H1 (cell line): ENCODE measurements at regions not wholly inside any gene's neighbourhood (a gene's known extent, or its start where the extent isn't known, plus 50 kb on each side); places are given as distances from the start of the nearest gene placed in this dataset.

Source experiments
- CTCF ChIA-PET: fragments of 300-600 bp; sonication (Branson Sonifier 250); formaldehyde crosslinking; loops from one replicate; lab custom pipeline; 2021; ENCODE audit not compliant: partially characterized antibody; lab: Charles Lee
- POLR2A ChIA-PET: fragments of 300-600 bp; sonication (Branson Sonifier 250); formaldehyde crosslinking; loops from one replicate; lab custom pipeline; 2021; ENCODE audit warnings: inconsistent platforms; ENCODE audit not compliant: partially characterized antibody; lab: Charles Lee
- DNase-seq, 2 experiments: peaks; one replicate each; pipeline versions ENCODE4 v3.0.0 to v3.0.0-alpha.2; 2010 to 2022; ENCODE audit warnings: low spot score in 2 of 2, low read depth in 1 of 2, mixed read lengths in 1 of 2
- FAIRE-seq: peaks from 2 replicates; lab custom pipeline; 2011; peaks lifted over from hg19 to GRCh38; lab: Jason Lieb, UNC
- H2AFZ ChIP-seq: 2 replicates; pipeline ENCODE4 v1.8.1; 2012; ENCODE audit warnings: low read length, inconsistent platforms
- H2AK5ac ChIP-seq: 2 replicates; pipeline ENCODE4 v1.6.1; 2013; ENCODE audit warnings: low read depth, low read length
- H2BK120ac ChIP-seq: replicated peaks from 2 replicates; pipeline ENCODE3; 2013; ENCODE audit warnings: low read depth, low read length, inconsistent platforms
- H2BK12ac ChIP-seq: 2 replicates; pipeline ENCODE4 v1.6.1; 2013; ENCODE audit warnings: low read depth, low read length
- H2BK15ac ChIP-seq: 2 replicates; pipeline ENCODE4 v1.6.1; 2013; ENCODE audit warnings: low read length
- H2BK20ac ChIP-seq: 2 replicates; pipeline ENCODE4 v1.6.1; 2013; ENCODE audit warnings: low read length
- H2BK5ac ChIP-seq: 2 replicates; pipeline ENCODE4 v1.6.1; 2013; ENCODE audit warnings: low read depth, low read length
- H3K14ac ChIP-seq: 2 replicates; pipeline ENCODE4 v1.6.1; 2013; ENCODE audit warnings: inconsistent platforms; ENCODE audit not compliant: insufficient read length
- H3K18ac ChIP-seq: 2 replicates; pipeline ENCODE4 v1.6.1; 2013; ENCODE audit warnings: low read length; ENCODE audit errors: extremely low read depth
- H3K23ac ChIP-seq: 2 replicates; pipeline ENCODE4 v1.6.1; 2013; ENCODE audit warnings: inconsistent platforms; ENCODE audit not compliant: insufficient read length
- H3K23me2 ChIP-seq: 2 replicates; pipeline ENCODE4 v1.6.1; 2013; ENCODE audit warnings: low read depth, low read length
- H3K27ac ChIP-seq: 2 replicates; pipeline ENCODE4 v1.6.1; 2011; ENCODE audit warnings: low read depth, low read length, inconsistent platforms
- H3K27me3 ChIP-seq, 4 experiments: replicated peaks in 1 of 4; 1 replicate in 1 of 4; 2 replicates in 3 of 4; pipeline versions ENCODE4 v1.6.1 to v1.8.1; 2011 to 2013; ENCODE audit warnings: low read length in 3 of 4, mild to moderate bottlenecking in 3 of 4, inconsistent platforms in 2 of 4, mixed read lengths in 2 of 4, moderate library complexity in 1 of 4; ENCODE audit not compliant: control insufficient read depth in 3 of 4, insufficient read depth in 3 of 4; ENCODE audit errors: extremely low read depth in 1 of 4
- H3K36me3 ChIP-seq, 4 experiments: 2 replicates each; pipeline versions ENCODE4 v1.6.1 to v1.8.1; 2011 to 2013; ENCODE audit warnings: mild to moderate bottlenecking in 4 of 4, low read length in 3 of 4, moderate library complexity in 2 of 4, control low read depth in 1 of 4, inconsistent platforms in 1 of 4; ENCODE audit not compliant: insufficient read depth in 4 of 4, control insufficient read depth in 2 of 4
- H3K4ac ChIP-seq: replicated peaks from 2 replicates; pipeline ENCODE3; 2013; ENCODE audit warnings: low read length, low read depth, mixed read lengths, inconsistent platforms; ENCODE audit not compliant: insufficient read length
- H3K4me1 ChIP-seq, 4 experiments: replicated peaks in 1 of 4; 1 replicate in 1 of 4; 2 replicates in 3 of 4; pipeline versions ENCODE4 v1.6.1 to v1.8.1; 2011 to 2013; ENCODE audit warnings: low read length in 3 of 4, inconsistent platforms in 2 of 4, mixed read lengths in 1 of 4; ENCODE audit not compliant: insufficient read depth in 4 of 4, control insufficient read depth in 3 of 4
- H3K4me2 ChIP-seq, 2 experiments: 2 replicates each; pipeline versions ENCODE4 v1.6.1 to v1.8.1; 2011 to 2013; ENCODE audit warnings: low read depth in 2 of 2, low read length in 2 of 2, control low read depth in 1 of 2, inconsistent platforms in 1 of 2, mild to moderate bottlenecking in 1 of 2; ENCODE audit not compliant: insufficient read depth in 1 of 2
- H3K4me3 ChIP-seq, 4 experiments: fragments of 200-600, 300-600 bp in 1 of 4; sonication (generic), shearing (Covaris generic), sonication (Bioruptor Twin) in 1 of 4; 2 replicates each; pipeline versions ENCODE4 v1.5.1 to v1.8.1; 2011 to 2016; ENCODE audit warnings: low read length in 4 of 4, low read depth in 3 of 4, control low read depth in 2 of 4, inconsistent platforms in 2 of 4, mild to moderate bottlenecking in 2 of 4, mixed read lengths in 1 of 4, moderate library complexity in 1 of 4; ENCODE audit not compliant: insufficient read depth in 2 of 4; ENCODE audit errors: extremely low read depth in 1 of 4
- H3K56ac ChIP-seq: replicated peaks from 2 replicates; pipeline ENCODE3; 2013; ENCODE audit warnings: low read depth, mild to moderate bottlenecking, mixed read lengths, low read length, inconsistent platforms; ENCODE audit not compliant: insufficient read length
- H3K79me1 ChIP-seq: 2 replicates; pipeline ENCODE4 v1.6.1; 2013; ENCODE audit warnings: low read depth, low read length, control low read depth
- H3K79me2 ChIP-seq, 2 experiments: 2 replicates each; pipeline versions ENCODE4 v1.6.1 to v1.8.1; 2012 to 2013; ENCODE audit warnings: low read length in 2 of 2, mild to moderate bottlenecking in 2 of 2, inconsistent platforms in 1 of 2; ENCODE audit not compliant: insufficient read depth in 2 of 2, control insufficient read depth in 1 of 2
- H3K9ac ChIP-seq, 4 experiments: replicated peaks in 1 of 4; 1 replicate in 1 of 4; 2 replicates in 3 of 4; pipeline versions ENCODE4 v1.6.1 to v1.8.1; 2011 to 2013; ENCODE audit warnings: low read depth in 3 of 4, low read length in 3 of 4, control low read depth in 2 of 4, mild to moderate bottlenecking in 2 of 4, moderate library complexity in 2 of 4, inconsistent platforms in 1 of 4; ENCODE audit errors: extremely low read depth in 1 of 4
- H3K9me3 ChIP-seq, 2 experiments: 2 replicates each; pipeline versions ENCODE4 v1.6.1 to v1.8.1; 2012 to 2013; ENCODE audit warnings: mild to moderate bottlenecking in 2 of 2, moderate library complexity in 2 of 2, control low read depth in 1 of 2, inconsistent platforms in 1 of 2, low read depth in 1 of 2, low read length in 1 of 2, mixed read lengths in 1 of 2; ENCODE audit not compliant: insufficient read depth in 2 of 2
- H4K20me1 ChIP-seq, 2 experiments: replicated peaks in 1 of 2; 2 replicates each; pipeline versions ENCODE3 to v1.8.1; 2011 to 2013; ENCODE audit warnings: inconsistent platforms in 2 of 2, low read length in 2 of 2, mild to moderate bottlenecking in 1 of 2; ENCODE audit not compliant: insufficient read depth in 2 of 2, control insufficient read depth in 1 of 2
- H4K5ac ChIP-seq: 2 replicates; pipeline ENCODE4 v1.6.1; 2013; ENCODE audit warnings: low read length, low read depth, mixed read lengths, inconsistent platforms; ENCODE audit not compliant: insufficient read length
- H4K8ac ChIP-seq: 2 replicates; pipeline ENCODE4 v1.8.0; 2013; ENCODE audit warnings: mild to moderate bottlenecking, moderate library complexity, low read length, inconsistent platforms; ENCODE audit not compliant: insufficient read depth; ENCODE audit errors: extremely low read depth
- H4K91ac ChIP-seq: replicated peaks from 2 replicates; pipeline ENCODE3; 2013; ENCODE audit warnings: low read length, mixed read lengths, inconsistent platforms; ENCODE audit not compliant: insufficient read length
- BACH1 ChIP-seq: IDR thresholded peaks from 2 replicates; pipeline ENCODE4 v1.6.1; 2012; ENCODE audit warnings: low read length, improper control_type of control experiment
- CBX5 ChIP-seq: fragments of 300-800, 300-1000 bp; sonication (generic); IDR thresholded peaks from 2 replicates; pipeline ENCODE4 v1.7.1; 2016; ENCODE audit warnings: antibody characterized with exemption, low read length, low read depth
- CTBP2 ChIP-seq: IDR thresholded peaks from 2 replicates; pipeline ENCODE4 v1.7.0; 2011; ENCODE audit warnings: borderline replicate concordance, mild to moderate bottlenecking, moderate library complexity, mixed read lengths, low read length; ENCODE audit not compliant: insufficient read depth, insufficient read length
- GTF2F1 ChIP-seq: IDR thresholded peaks from 2 replicates; pipeline ENCODE4 v1.6.1; 2012; ENCODE audit warnings: low read depth, low read length, improper control_type of control experiment, borderline replicate concordance
- JUND ChIP-seq: IDR thresholded peaks from 2 replicates; pipeline ENCODE4 v1.6.1; 2011; ENCODE audit warnings: mild to moderate bottlenecking, improper control_type of control experiment, low read length
- KDM5A ChIP-seq: fragments of 200-600 bp; IDR thresholded peaks from 2 replicates; pipeline ENCODE4 v1.7.1; 2012; ENCODE audit warnings: mild to moderate bottlenecking, low read length, inconsistent platforms, mixed read lengths
- POU5F1 ChIP-seq: IDR thresholded peaks from 2 replicates; pipeline ENCODE4 v1.6.1; 2011; ENCODE audit warnings: low read depth, mild to moderate bottlenecking, low read length, moderate library complexity
- RBBP5 ChIP-seq: IDR thresholded peaks from 2 replicates; pipeline ENCODE4 v1.7.1; 2012; ENCODE audit warnings: low read depth, mild to moderate bottlenecking, inconsistent platforms, low read length, moderate library complexity, borderline replicate concordance
- RNF2 ChIP-seq: fragments of 200-900, 300-1000 bp; sonication (generic); IDR thresholded peaks from 2 replicates; pipeline ENCODE4 v1.7.1; 2016; ENCODE audit warnings: borderline replicate concordance, low read depth, mild to moderate bottlenecking, antibody characterized with exemption, low read length; ENCODE audit not compliant: poor library complexity, severe bottlenecking; ENCODE audit errors: missing control alignments
- SIN3A ChIP-seq, 2 experiments: IDR thresholded peaks in 1 of 2; conservative IDR thresholded peaks in 1 of 2; 2 replicates each; pipeline ENCODE4 v1.6.1; 2011 to 2012; ENCODE audit warnings: low read length in 2 of 2, improper control_type of control experiment in 1 of 2, low read depth in 1 of 2, mild to moderate bottlenecking in 1 of 2
- SIRT6 ChIP-seq: IDR thresholded peaks from one replicate; pipeline ENCODE4 v1.7.1; 2012; ENCODE audit warnings: low read length, inconsistent platforms
- SIX5 ChIP-seq: IDR thresholded peaks from 2 replicates; pipeline ENCODE4 v1.6.1; 2011; ENCODE audit warnings: mild to moderate bottlenecking, low read depth, low read length
- SUZ12 ChIP-seq: fragments of 200-600 bp; sonication (generic); IDR thresholded peaks from 2 replicates; pipeline ENCODE4 v1.6.1; 2012; ENCODE audit warnings: mild to moderate bottlenecking, inconsistent platforms, low read length, moderate library complexity, mixed read lengths
- ZNF274 ChIP-seq: IDR thresholded peaks from 2 replicates; pipeline ENCODE4 v1.7.0; 2012; ENCODE audit warnings: low read length, borderline replicate concordance; ENCODE audit errors: extremely low read depth
- WGBS, 2 experiments: shearing (Covaris generic) in 1 of 2; methylation state at CpG; one replicate each; pipeline versions ENCODE4 v1.1.6 to v1.1.7; 2013 to 2015; ENCODE audit warnings: low lambda C conversion rate in 2 of 2, mixed read lengths in 2 of 2, inconsistent platforms in 1 of 2, low coverage in 1 of 2, missing lambda C conversion rate in 1 of 2; ENCODE audit not compliant: insufficient replicate concordance in 2 of 2, insufficient coverage in 1 of 2, insufficient read length in 1 of 2; ENCODE audit errors: extremely low coverage in 1 of 2, missing lambda C conversion rate in 1 of 2; 5-methylcytosine and 5-hydroxymethylcytosine counted together

- Histone ChIP-seq H3K4me1 (no peaks in the 10 kb centered on the region), H3K27ac (no peak overlapping the region), H3K79me2 (no peaks in the 10 kb centered on the region), H2BK15ac (no peak overlapping the region), H3K4me3 (no peak overlapping the region), H4K8ac (no peak overlapping the region), H2AK5ac (no peak overlapping the region), H2BK120ac (no peak overlapping the region), H3K79me1 (no peaks in the 10 kb centered on the region), H3K56ac (no peak overlapping the region), H4K5ac (no peak overlapping the region), H3K23ac (no peak overlapping the region), H4K20me1 (no peaks in the 10 kb centered on the region), H3K4me2 (no peak overlapping the region), H3K27me3 (no peaks in the 10 kb centered on the region), H4K91ac (no peak overlapping the region), H3K14ac (no peak overlapping the region), H3K18ac (no peak overlapping the region), H2BK12ac (no peak overlapping the region), H3K23me2 (no peaks in the 10 kb centered on the region), H2BK5ac (no peak overlapping the region), H3K4ac (no peak overlapping the region), H3K36me3 (no peaks in the 10 kb centered on the region), H2AFZ (no peak overlapping the region), H3K9me3 (no peaks in the 10 kb centered on the region), H3K9ac (no peak overlapping the region), H2BK20ac (no peak overlapping the region)
- POLR2A ChIA-PET, result no interaction called here
- FAIRE-seq (no peak), DNase-seq (no peak)
- 89% methylated on average over 3 of the region's 3 CpGs; no CpG with 5 or more reads in 1 of the 2 experiments for WGBS, 2 experiments
- CTCF ChIA-PET, result interaction anchor here (1.6 to 1.8 kb wide), 2 partner anchors 9 to 221 kb away, joined by 5 read pairs; no protein-coding TSS in a partner anchor
- no peak for TF ChIP-seq CBX5
- no peak for TF ChIP-seq ZNF274
- no peak for TF ChIP-seq KDM5A
- TF ChIP-seq SIN3A (conservative IDR thresholded peaks at IDR 0.05 in 1 of 2, IDR thresholded peaks at IDR 0.05 in 1 of 2; ENCODE audit: low read depth in 1 of 2, low read length in 2 of 2), result no peak
- TF ChIP-seq RNF2, result no peak
- TF ChIP-seq RBBP5, result no peak
- no peak for TF ChIP-seq SUZ12
- no peak for TF ChIP-seq CTBP2
- TF ChIP-seq POU5F1, result no peak
- no peak for TF ChIP-seq JUND
- TF ChIP-seq SIX5, result no peak
- no peak for TF ChIP-seq BACH1
- no peak for TF ChIP-seq SIRT6
- no peak for TF ChIP-seq GTF2F1
These were observed 595.4 kb downstream of the NYAP2 start for GRCh38 chr2:225994748-225995405.
